GM12873 (cell line): ENCODE measurements at regions not wholly inside any gene's neighbourhood (a gene's known extent, or its start where the extent isn't known, plus 50 kb on each side); places are given as distances from the start of the nearest gene placed in this dataset.

Experiments used
- CTCF ChIP-seq: IDR thresholded peaks from 2 replicates; pipeline ENCODE4 v1.5.1; 2012; ENCODE audit warnings: low read depth, mild to moderate bottlenecking, moderate library complexity, low read length, control low read depth; ENCODE audit not compliant: insufficient read depth; ENCODE audit errors: missing control alignments

- TF ChIP-seq CTCF, result no peak
Measured at GRCh38 chr1:18580691-18581419, 49.8 kb upstream of the PAX7 start.
